Natural killer cell (primary cell): ENCODE measurements at regions not wholly inside any gene's neighbourhood (a gene's known extent, or its start where the extent isn't known, plus 50 kb on each side); places are given as distances from the start of the nearest gene placed in this dataset.

Experiments used
- ATAC-seq, 3 donors: fragments of 150-1000 bp in 2 of 3; fragments of 200-7000 bp in 1 of 3; cut with Tn5 transposase; 1 replicate in 1 of 3; 2 replicates in 2 of 3; pipeline ENCODE4 v1.10.0; 2021; ENCODE audit warnings: mild to moderate bottlenecking in 2 of 3, moderate library complexity in 2 of 3
- DNase-seq, 2 donors: peaks; one replicate each; pipeline versions ENCODE4 v3.0.0 to v3.0.0-alpha.2; 2013 to 2021; ENCODE audit warnings: mixed read lengths in 1 of 2
- H3K27ac ChIP-seq: one replicate; pipeline ENCODE4 v1.5.1; 2013; ENCODE audit warnings: mild to moderate bottlenecking, low read length
- H3K27me3 ChIP-seq: one replicate; pipeline ENCODE4 v1.6.1; 2013; ENCODE audit warnings: low read length; ENCODE audit not compliant: control insufficient read depth, insufficient read depth
- H3K36me3 ChIP-seq: one replicate; pipeline ENCODE4 v1.6.1; 2013; ENCODE audit warnings: low read length; ENCODE audit not compliant: control insufficient read depth, insufficient read depth
- H3K4me1 ChIP-seq: one replicate; pipeline ENCODE4 v1.6.1; 2013; ENCODE audit warnings: low read length; ENCODE audit not compliant: control insufficient read depth, insufficient read depth
- H3K4me3 ChIP-seq: one replicate; pipeline ENCODE4 v1.5.1; 2013; ENCODE audit warnings: low read length
- H3K9me3 ChIP-seq: one replicate; pipeline ENCODE4 v1.6.1; 2013; ENCODE audit warnings: low read length; ENCODE audit not compliant: control insufficient read depth, insufficient read depth
- H3K27ac Mint-ChIP-seq, 2 donors: one replicate each; pipeline ENCODE4 v1.8.0; 2022; ENCODE audit warnings: mild to moderate bottlenecking in 2 of 2, mixed read lengths in 2 of 2, moderate library complexity in 1 of 2
- H3K27me3 Mint-ChIP-seq, 2 donors: one replicate each; pipeline ENCODE4 v1.8.0; 2022; ENCODE audit warnings: low read depth in 2 of 2, mixed read lengths in 2 of 2
- H3K36me3 Mint-ChIP-seq: one replicate; pipeline ENCODE4 v1.8.0; 2022; ENCODE audit warnings: mixed read lengths
- H3K4me1 Mint-ChIP-seq, 2 donors: one replicate each; pipeline ENCODE4 v1.8.0; 2022; ENCODE audit warnings: mixed read lengths in 2 of 2
- H3K4me3 Mint-ChIP-seq: one replicate; pipeline ENCODE4 v1.8.0; 2022; ENCODE audit warnings: mild to moderate bottlenecking, moderate library complexity, mixed read lengths
- H3K9me3 Mint-ChIP-seq, 2 donors: one replicate each; pipeline ENCODE4 v1.8.0; 2022; ENCODE audit warnings: mixed read lengths in 2 of 2
- WGBS: methylation state at CpG from one replicate; pipeline ENCODE4 v1.1.7; 2013; ENCODE audit warnings: missing lambda C conversion rate; ENCODE audit not compliant: insufficient coverage; 5-methylcytosine and 5-hydroxymethylcytosine counted together
- intact Hi-C: fragments of 100-400 bp; cut with micrococcal nuclease; formaldehyde crosslinking; loops from one replicate; pipeline ENCODE4 v1.14.2; 2022
- TF ChIP-seq, protein P1 (sequence below): fragments of 200-600 bp; IDR thresholded peaks from one replicate; pipeline ENCODE4 v1.8.0; 2022; ENCODE audit warnings: antibody characterized with exemption

DNA sequence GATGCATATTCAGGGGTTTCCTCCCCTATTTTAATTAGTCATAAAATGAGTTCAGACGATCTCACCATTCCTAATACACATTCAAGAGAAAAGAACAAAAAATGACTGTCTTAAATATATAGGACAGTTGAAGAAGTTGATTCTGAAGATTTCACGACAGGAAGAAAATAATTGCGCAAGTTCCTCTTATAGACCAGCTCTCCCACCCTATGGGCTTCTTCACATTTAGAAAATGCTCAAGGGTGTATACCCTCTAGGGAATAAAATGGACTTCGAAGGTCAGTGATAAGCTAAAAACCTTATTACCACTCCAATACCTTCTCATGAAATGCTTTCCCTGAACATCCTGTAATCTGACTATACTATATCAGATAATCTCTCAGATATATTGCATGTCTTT lies 149.2 kb upstream of the TEX13C start:
- Histone ChIP-seq H3K27ac (no peak overlapping the region), H3K27me3 (no peaks in the 10 kb centered on the region), H3K4me1 (no peaks in the 10 kb centered on the region), H3K36me3 (no peaks in the 10 kb centered on the region), H3K9me3 (no peaks in the 10 kb centered on the region), H3K4me3 (no peak overlapping the region)
- DNase-seq: no peak
- WGBS: 67% methylated on average over 1 of the region's 4 CpGs
- no peak for ATAC-seq
- Mint-ChIP-seq H3K4me3 (no peak overlapping the region), H3K36me3 (no peaks in the 10 kb centered on the region), H3K9me3 (no peaks in the 10 kb centered on the region), H3K4me1 (no peaks in the 10 kb centered on the region), H3K27me3 (peaks cover 5 to 17% of the 10 kb centered on the region in 2 donors), H3K27ac (no peak overlapping the region)
- TF ChIP-seq, protein P1, sequence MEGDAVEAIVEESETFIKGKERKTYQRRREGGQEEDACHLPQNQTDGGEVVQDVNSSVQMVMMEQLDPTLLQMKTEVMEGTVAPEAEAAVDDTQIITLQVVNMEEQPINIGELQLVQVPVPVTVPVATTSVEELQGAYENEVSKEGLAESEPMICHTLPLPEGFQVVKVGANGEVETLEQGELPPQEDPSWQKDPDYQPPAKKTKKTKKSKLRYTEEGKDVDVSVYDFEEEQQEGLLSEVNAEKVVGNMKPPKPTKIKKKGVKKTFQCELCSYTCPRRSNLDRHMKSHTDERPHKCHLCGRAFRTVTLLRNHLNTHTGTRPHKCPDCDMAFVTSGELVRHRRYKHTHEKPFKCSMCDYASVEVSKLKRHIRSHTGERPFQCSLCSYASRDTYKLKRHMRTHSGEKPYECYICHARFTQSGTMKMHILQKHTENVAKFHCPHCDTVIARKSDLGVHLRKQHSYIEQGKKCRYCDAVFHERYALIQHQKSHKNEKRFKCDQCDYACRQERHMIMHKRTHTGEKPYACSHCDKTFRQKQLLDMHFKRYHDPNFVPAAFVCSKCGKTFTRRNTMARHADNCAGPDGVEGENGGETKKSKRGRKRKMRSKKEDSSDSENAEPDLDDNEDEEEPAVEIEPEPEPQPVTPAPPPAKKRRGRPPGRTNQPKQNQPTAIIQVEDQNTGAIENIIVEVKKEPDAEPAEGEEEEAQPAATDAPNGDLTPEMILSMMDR: no peak
- intact Hi-C loops: no loop called here

DNA sequence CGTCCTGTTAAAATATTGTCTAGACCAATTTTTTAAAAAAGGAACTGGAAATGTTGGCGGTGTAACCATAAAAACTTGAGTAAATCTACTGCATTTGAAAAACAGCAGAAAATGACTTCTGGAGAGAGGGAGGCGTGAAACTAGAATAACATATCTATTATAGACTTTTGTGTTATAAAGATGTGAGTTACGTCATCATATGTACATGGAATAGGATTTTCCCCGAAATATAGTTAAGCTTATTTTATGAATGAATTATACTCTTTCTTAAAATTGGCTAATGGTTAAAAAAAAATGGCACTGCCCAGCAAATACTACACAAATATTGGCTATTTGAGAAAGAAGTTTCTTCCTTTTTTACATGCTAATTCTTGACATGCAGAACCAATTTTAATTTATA lies 147.1 kb upstream of the TEX13C start:
- DNase-seq (no peak), ATAC-seq (no peak)
- 100% methylated on average over 1 of the region's 5 CpGs for WGBS
- Mint-ChIP-seq H3K4me1 (no peaks in the 10 kb centered on the region), H3K9me3 (no peaks in the 10 kb centered on the region), H3K4me3 (no peak overlapping the region), H3K36me3 (no peaks in the 10 kb centered on the region), H3K27me3 (peaks cover 5 to 11% of the 10 kb centered on the region in 2 donors), H3K27ac (no peak overlapping the region)
- H3K27me3 ChIP-seq: no peaks in the 10 kb centered on the region
- H3K9me3 ChIP-seq: no peaks in the 10 kb centered on the region
- no peaks in the 10 kb centered on the region for H3K4me1 ChIP-seq
- H3K4me3 ChIP-seq: no peak overlapping the region
- no peaks in the 10 kb centered on the region for H3K36me3 ChIP-seq
- intact Hi-C loops: no loop called here
- no peak overlapping the region for H3K27ac ChIP-seq
- TF ChIP-seq, protein P1: no peak

DNA sequence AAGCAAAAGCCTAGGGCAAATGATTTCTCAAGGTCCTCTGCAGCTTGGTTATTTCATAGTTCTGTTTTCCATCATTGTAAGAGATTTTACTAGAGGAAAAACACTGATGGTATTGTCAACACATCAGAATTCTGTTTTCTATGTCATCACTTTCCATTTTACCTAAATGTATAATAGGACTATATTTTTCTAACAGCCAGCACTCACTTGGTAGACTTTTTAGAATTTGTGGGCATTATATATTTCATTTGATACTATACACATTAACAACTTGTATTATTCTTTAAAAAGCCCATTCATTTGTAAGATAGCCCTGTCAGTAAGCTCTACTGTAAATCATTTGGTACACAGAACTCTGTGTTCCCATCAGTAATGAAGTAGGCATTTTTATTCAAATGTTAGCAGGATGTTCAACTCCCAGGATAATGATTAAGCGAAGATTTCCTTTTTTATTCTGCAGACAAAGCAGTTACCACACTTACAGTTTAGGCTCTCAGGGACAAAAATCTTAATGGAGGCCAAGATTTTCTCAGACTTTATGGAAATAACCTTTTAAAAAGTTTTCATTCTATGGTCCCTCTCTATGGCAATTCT lies 143.6 kb upstream of the TEX13C start:
- TF ChIP-seq, protein P1: no peak
- Histone ChIP-seq H3K4me1 (no peaks in the 10 kb centered on the region), H3K4me3 (no peak overlapping the region), H3K27ac (no peak overlapping the region), H3K9me3 (no peaks in the 10 kb centered on the region), H3K27me3 (no peaks in the 10 kb centered on the region), H3K36me3 (no peaks in the 10 kb centered on the region)
- intact Hi-C loops: no loop called here
- ATAC-seq: no peak
- no peak overlapping the region for H3K27ac Mint-ChIP-seq
- H3K9me3 Mint-ChIP-seq: no peaks in the 10 kb centered on the region
- no peaks in the 10 kb centered on the region for H3K36me3 Mint-ChIP-seq
- no peak overlapping the region for H3K4me3 Mint-ChIP-seq
- no peak for DNase-seq
- peaks cover 5 to 16% of the 10 kb centered on the region in 2 donors for H3K27me3 Mint-ChIP-seq
- 71% methylated on average over 1 of the region's 1 CpG for WGBS
- H3K4me1 Mint-ChIP-seq: no peaks in the 10 kb centered on the region

DNA sequence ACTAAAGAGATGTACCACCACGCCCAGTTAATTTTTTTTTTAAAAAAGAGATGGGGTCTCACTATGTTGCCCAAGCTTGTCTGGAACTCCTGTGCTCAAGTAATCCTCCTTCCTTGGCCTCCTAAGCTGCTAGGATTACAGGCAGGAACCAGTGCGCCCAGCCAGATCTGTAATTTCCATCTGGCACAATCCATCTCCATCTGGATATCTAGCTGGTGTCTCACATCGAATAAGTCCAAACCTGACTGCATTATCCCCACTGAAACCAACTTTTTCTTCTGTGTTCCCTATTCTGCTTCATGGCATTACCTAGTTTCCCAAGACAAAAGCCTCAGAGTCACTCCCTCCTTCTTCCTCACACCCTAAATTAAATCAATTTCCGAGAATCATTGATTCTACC lies 125.8 kb upstream of the TEX13C start:
- TF ChIP-seq, protein P1: no peak
- Mint-ChIP-seq H3K36me3 (no peaks in the 10 kb centered on the region), H3K27me3 (peaks cover 8 to 10% of the 10 kb centered on the region in 2 donors), H3K4me3 (no peak overlapping the region), H3K4me1 (no peaks in the 10 kb centered on the region), H3K9me3 (no peaks in the 10 kb centered on the region), H3K27ac (no peak overlapping the region)
- Histone ChIP-seq H3K4me1 (no peaks in the 10 kb centered on the region), H3K27ac (no peak overlapping the region), H3K36me3 (no peaks in the 10 kb centered on the region), H3K9me3 (no peaks in the 10 kb centered on the region), H3K27me3 (no peaks in the 10 kb centered on the region), H3K4me3 (no peak overlapping the region)
- ATAC-seq: no peak
- no peak for DNase-seq
- intact Hi-C loops: no loop called here
- WGBS: 88% methylated on average over 4 of the region's 4 CpGs
